ENCODE measurements at regions not wholly inside any gene's neighbourhood (a gene's known extent, or its start where the extent isn't known, plus 50 kb on each side); places are given as distances from the start of the nearest gene placed in this dataset.
"Not testable (repeated sequence)": the region's sequence is repeated elsewhere in the genome, so short reads cannot be mapped to it uniquely, and the experiment has no call there.

- no peak for DNase-seq (ENCODE audit: low read depth in 3 of 3, low spot score in 2 of 3)
Measured at GRCh38 chr12:75656648-75657047, 145.2 kb upstream of the KRR1 start.

DNA sequence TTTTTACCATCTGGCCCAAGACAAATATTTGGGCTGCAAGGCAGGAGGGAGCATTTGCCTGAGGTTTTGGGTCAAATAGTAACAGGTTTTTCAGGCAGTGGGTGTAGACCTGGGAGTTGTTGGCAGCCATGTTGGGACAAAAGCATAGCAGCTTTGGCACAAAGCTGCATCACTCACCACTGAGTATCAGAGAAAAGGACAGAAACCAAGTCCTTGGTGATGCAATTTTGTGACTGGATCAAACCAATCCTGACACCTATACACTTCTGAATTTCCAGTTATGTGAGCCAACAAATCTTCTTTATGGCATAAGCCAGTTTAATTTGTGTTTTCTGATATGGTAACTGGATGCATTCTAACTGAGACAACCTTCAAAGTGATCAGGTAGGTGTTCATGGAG is 144.8 kb upstream of the KRR1 start:
- DNase-seq (ENCODE audit: low read depth in 3 of 3, low spot score in 2 of 3) = no peak

DNA sequence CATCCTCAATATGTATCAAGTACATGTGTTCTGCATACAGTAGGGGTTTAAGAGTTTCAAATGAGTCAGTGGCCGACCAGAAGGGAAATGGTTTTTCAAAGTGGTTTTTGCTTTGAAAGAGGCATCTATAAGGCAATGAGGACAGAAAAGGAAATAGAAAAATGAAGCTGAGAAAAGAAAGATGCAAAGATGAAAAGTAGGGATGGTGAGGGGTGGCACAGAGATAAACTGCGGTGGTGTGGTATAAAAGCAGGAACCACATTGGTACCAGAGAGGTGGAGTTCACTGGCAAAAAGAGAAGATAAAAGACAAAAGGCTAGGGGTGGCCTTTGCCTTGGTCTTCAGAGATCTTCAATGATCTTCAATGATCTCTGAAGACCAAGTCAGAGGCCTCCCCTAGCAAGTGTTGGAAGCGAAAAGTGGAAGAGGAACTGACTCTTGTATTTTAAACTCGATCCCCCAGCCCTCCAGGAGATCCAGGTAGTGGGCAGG is 144.0 kb upstream of the KRR1 start:
- no peak for DNase-seq (ENCODE audit: low read depth in 3 of 3, low spot score in 2 of 3)

DNA sequence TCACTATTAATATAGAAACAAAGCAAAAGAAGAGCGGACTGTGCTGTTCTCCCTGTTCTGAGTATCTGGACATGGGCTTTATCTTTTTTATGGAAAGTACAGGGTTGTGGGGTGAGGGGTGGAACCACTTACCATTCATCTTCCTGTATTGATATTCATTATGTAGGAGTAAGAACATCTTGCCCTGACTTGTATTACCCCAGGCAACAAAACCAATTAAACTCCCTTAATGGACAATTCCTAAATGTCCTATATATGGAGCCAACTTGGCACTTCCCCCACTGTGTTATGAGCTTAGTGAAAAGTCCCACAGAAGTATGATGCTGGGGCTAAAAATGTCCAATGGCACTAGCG is 139.9 kb upstream of the KRR1 start:
- no peak for DNase-seq (ENCODE audit: low read depth in 3 of 3, low spot score in 2 of 3)

- no peak for DNase-seq (ENCODE audit: low read depth in 3 of 3, low spot score in 2 of 3)
Measured at GRCh38 chr12:75650595-75651341, 139.4 kb upstream of the KRR1 start.

DNA sequence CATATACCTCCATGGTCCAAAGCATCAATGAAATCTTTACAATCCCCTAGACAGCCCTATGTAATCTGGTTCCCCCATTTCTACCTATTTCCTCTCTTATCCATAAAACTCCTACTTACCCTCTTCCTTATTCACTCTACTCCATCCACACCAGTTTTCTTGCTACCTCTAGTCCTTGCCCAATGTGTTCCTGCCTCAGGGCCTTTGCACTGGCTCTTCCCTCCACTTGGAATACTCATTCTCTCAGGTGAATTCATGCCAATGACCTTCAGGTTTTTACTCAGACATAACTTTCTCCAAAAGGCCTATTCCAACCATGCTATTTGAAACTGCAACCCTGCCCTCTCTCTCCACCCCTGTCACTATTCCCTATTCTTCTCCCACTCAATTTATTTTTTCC is 138.7 kb upstream of the KRR1 start:
- no peak for DNase-seq (ENCODE audit: low read depth in 3 of 3, low spot score in 2 of 3)

- no peak for DNase-seq (ENCODE audit: low read depth in 3 of 3, low spot score in 2 of 3)
Measured at GRCh38 chr12:75648856-75649255, 137.4 kb upstream of the KRR1 start.

- no peak for DNase-seq (ENCODE audit: low read depth in 3 of 3, low spot score in 2 of 3)
Measured at GRCh38 chr12:75646329-75647210, 135.2 kb upstream of the KRR1 start.

GRCh38 chr12:75644472-75645072 is 133.2 kb upstream of the KRR1 start:
- no peak for DNase-seq (ENCODE audit: low read depth in 3 of 3, low spot score in 2 of 3)

DNA sequence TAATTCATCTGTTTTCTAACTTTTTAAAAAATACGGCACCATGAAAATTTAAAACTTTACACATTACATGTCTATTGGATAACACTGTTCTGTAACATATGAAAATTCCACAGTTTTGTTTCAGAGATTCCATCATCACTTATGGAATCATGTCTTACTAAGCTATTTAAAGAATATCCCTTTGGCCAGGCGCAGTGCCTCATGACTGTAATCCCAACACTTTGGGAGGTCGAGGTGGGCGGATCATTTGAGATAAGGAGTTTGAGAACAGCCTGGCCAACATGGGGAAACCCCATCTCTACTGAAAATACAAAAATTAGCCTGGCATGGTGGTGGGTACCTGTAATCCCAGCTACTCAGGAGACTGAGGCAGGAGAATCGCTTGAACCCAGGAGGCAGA is 131.7 kb upstream of the KRR1 start:
- DNase-seq (ENCODE audit: low read depth in 3 of 3, low spot score in 2 of 3) = not testable (repeated sequence)

DNA sequence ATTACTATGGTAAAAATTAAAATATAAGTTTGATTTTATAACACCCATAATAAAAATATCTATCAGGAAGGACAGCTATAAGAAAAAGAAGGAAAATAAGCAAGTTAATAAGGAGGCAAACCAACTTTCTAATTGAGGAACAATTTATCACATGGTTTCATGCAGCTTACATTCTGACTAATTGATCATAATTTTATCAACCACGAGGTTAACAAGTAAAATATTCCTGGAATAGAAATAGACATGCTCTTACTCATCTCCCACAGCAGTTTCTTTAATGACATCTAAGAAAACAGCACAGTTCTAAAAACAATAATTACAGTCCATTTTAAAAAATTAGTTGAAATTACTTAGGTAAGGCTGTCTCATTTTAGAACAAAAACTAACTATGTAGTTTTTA is 130.8 kb upstream of the KRR1 start:
- no peak for DNase-seq (ENCODE audit: low read depth in 3 of 3, low spot score in 2 of 3)

GRCh38 chr12:75641031-75641780 is 129.8 kb upstream of the KRR1 start:
- DNase-seq (ENCODE audit: low read depth in 3 of 3, low spot score in 2 of 3) = no peak

GRCh38 chr12:75638792-75639191 is 127.4 kb upstream of the KRR1 start:
- no peak for DNase-seq (ENCODE audit: low read depth in 3 of 3, low spot score in 2 of 3)

DNA sequence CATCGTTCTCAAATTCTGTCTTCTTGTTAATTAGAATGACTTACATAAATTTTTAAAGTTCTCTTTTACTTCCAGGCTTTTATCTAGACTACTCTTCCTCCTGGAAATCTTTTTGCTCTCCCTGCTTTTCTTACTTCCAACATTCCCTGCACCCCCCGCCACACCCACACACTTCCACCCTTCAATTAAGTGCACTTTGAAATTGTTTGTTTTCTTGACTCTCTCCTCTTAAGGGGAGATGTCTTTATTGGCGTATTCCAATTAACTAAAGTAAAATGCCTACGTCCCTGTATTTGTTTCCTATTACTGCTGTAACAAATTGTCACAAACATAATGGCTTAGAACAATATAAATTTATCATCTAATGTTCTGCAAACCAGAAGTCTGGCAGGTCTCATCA is 125.2 kb upstream of the KRR1 start:
- no peak for DNase-seq (ENCODE audit: low read depth in 3 of 3, low spot score in 2 of 3)

DNA sequence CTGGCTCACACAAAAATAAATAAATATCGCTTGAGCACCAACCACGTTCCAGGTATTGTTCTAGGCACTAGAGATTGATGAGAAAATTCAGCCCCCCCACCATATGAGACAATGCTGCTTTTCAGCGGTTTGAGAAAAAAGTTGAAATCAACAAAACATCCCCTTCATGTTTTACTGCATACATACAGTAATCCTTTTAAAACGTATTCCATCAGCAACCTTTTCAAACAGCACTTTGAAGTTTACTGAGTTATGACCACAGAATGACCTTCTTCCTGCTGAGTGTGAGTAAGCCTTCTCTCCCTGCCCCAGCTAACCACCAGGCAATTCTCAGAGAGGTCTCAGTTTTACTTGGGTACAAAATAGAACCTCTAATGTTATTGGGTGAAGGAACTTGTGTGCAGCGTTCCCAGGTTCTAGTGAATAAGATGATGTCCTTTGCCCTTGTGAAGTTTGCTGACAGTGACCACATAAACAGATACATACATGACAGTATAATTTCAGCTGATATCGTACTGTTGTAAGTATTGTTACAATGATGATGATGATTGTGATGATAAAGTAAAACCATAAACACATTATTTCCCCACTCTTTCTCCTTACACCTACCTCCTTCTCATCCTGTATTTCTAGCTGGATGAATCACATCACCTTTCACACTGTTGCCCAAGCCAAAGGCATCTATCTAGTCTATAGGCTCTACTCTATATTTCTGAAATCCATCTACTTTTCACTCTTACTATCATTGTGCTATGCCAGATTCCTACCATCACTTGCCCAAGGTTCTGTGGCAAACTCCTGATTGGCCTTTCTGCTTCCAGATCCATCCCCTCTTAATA is 124.4 kb upstream of the KRR1 start:
- DNase-seq (ENCODE audit: low read depth in 3 of 3, low spot score in 2 of 3) = no peak

GRCh38 chr12:75634244-75635222 is 123.1 kb upstream of the KRR1 start:
- no peak for DNase-seq (ENCODE audit: low read depth in 3 of 3, low spot score in 2 of 3)

- DNase-seq (ENCODE audit: low read depth in 3 of 3, low spot score in 2 of 3) = no peak
Measured at GRCh38 chr12:75633789-75634188, 122.4 kb upstream of the KRR1 start.

DNA sequence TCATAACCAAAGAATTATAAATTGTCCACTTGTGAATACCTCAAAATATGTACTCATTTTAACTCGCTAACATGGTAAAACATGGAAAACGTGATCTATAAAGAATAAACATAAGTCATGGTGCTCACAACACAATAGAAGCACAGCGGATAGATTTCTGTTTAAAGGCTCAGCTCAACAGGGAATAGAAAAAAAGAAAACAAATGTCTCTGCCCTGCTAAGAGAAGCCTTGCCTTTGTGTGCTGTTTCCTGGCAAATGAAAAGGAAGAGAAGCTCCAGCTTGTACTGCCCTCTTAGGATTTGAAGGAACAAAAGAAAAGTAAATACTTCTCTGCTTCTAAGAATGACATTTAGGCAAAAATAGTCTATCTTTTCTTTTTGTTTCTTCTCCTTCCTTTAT is 121.0 kb upstream of the KRR1 start:
- DNase-seq (ENCODE audit: low read depth in 3 of 3, low spot score in 2 of 3) = no peak

DNA sequence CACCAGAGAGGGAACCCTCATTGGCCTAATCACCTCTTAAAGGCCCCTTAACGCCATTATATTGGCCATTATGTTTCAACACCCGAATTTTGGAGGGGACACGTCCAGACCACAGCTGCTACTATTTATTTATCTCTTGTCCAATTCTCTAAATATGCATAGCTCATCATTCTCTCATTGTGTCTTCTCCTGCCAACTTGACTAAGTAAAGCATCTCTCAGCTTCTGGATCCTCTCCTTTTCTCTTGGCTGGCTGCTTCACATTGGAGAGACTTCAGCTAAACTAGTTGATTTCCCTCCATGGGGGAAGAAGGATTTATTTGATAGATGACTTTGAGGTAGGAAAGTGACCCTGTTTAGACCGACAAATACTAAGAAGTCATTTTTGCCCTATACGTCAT is 120.4 kb upstream of the KRR1 start:
- no peak for DNase-seq (ENCODE audit: low read depth in 3 of 3, low spot score in 2 of 3)

All from right renal cortex interstitium (tissue), 3 donors.